ENCODE measurements at regions not wholly inside any gene's neighbourhood (a gene's known extent, or its start where the extent isn't known, plus 50 kb on each side); places are given as distances from the start of the nearest gene placed in this dataset.
"Not testable (repeated sequence)": the region's sequence is repeated elsewhere in the genome, so short reads cannot be mapped to it uniquely, and the experiment has no call there.

DNA sequence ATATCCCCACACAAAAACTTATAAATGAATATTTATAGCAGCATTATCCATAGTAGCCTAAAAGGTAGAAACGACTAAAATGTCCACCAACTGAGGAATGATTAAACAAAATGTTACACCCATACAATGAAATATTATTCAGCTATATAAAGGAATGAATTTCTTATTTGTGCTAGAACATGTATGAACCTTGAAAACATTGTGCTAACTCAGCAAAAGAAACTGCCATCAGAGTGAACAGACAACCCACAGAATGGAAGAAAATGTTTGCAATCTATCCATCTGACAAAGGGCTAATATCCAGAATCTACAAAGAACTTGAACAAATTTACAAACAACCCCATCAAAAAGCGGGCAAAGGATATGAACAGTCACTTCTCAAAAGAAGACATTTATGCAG lies 155.3 kb upstream of the DIAPH2 start:
- not testable (repeated sequence) for DNase-seq (ENCODE audit: low read depth, low spot score)

DNA sequence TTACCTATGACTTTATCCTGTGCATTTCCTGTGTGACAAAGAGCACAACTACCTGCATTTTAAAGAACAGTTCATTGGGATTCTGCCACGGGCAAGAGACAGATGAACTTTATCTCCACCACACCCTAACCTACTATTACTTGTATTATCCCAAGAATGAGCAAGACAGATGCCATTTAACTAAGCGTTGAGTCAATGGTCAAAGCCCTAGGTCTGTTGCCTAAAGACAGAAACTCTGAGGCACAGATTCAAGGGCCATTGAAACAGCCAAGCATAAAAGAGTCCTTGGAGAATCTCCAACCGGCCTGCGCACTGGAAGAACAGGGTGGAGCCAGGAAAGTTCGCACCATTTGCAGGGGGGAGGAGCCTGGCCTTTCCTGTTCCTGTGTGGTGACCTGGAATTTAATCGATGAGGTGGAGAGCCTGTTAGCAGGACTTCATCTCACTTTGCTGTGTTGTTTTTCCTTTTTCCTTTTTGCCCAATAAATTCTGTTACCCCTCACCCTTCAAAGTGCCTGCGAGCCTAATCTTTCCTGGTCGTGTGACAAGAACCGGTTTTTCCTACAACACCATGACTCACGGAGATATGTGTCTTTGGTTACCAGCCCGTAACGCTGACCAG lies 146.4 kb upstream of the DIAPH2 start:
- peak; percentile 70 for DNase-seq (ENCODE audit: low read depth, low spot score)

DNA sequence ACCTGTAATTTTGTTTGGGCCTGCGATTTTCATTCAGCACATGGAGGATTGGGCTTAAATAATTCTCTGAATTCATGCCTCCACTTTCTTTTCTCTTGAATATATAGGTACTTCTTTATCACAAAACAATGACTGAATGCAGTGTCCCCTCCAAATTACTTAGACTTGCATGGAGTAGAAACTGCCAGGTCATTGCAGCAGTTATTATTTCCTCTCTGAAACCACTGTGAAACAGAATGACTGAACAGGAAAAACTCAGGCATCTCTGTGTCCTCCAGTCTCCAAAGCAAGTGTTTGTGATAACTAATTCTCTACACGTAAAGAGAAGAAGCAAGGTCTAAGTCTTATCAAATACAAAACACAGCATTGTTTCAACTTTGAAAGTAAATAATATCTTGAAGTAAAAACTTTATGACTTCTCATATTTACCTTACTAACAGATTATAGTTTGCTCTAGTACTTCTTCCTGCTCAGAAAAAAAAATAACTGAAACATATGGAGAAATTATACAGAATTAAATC lies 144.5 kb upstream of the DIAPH2 start:
- no peak for DNase-seq (ENCODE audit: low read depth, low spot score)

DNA sequence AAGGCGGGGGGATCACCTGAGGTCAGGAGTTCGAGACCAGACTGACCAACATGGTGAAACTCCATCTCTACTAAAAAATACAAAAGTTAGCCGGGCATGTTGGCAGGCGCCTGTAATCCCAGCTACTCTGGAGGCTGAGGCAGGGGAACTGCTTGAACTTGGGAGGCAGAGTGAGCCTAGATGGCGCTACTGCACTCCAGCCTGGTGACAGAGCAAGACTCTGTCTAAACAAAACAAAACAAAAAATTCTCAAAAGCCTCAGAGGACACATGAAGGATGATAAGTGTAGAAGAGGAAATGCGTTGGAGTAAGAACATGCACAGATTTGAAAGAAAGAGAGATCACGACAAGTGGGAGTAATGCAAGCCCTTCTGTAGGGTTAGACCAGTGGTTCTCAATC lies 138.4 kb upstream of the DIAPH2 start:
- DNase-seq (ENCODE audit: low read depth, low spot score): peak; percentile 43

DNA sequence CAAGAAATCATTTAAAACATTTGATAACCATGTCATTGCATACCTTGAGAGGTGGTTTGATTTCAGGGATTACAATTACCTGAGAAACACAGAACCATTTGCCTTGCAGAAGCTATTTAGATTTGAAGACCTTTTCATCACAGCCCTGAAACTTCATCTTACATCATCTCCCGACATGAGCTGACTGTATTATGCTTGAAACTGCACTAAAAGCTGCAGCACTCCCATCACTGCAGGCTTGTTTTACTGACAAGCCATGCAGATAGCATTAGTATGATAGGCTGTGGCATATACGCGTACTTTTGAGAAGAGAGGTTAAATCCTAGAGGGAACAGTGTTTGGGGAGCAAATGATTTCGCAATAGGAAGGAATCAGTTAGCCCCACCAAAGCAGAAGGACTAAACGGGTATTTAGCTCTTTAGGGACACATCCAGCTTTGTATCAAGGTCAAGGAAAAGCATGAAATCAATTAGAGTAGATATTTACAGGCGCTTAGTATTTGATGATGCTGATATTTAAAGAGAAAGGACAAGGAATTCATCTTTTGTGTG lies 133.2 kb upstream of the DIAPH2 start:
- no peak for DNase-seq (ENCODE audit: low read depth, low spot score)

DNA sequence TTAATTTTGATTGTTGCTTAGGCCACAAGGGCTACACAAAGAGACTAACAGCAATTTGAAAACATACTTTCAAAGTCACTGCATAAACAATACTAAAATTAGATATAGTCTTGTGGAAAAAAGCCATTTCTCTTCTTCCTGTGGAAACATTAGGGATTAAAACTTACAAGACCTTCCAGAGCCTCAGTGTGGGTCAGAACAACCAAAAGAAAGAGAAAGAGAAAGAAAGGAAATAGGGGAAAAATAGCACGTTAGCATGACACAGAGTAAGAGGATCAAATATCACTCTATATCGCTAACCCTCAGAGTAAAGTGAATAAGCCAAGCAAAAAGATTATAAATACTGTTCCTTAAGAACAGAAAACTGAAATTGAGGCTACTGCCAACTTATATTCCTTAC lies 127.8 kb upstream of the DIAPH2 start:
- no peak for DNase-seq (ENCODE audit: low read depth, low spot score)

DNA sequence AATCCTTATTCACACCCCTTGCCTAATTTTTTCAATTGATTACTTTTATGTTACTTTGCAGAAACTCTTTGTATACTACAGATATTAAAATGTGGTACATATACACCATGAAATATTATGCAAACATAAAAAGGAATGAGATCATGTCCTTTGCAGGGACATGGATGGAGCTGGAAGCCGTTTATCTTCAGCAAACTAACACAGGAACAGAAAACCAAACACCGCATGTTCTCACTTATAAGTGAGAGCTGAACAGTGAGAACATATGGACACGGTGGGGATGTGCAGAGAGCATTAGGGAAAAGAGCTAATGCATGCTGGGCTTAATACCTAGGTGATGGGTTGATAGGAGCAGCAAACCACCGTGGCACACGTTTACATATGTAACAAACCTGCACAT lies 123.5 kb upstream of the DIAPH2 start:
- DNase-seq (ENCODE audit: low read depth, low spot score): not testable (repeated sequence)

DNA sequence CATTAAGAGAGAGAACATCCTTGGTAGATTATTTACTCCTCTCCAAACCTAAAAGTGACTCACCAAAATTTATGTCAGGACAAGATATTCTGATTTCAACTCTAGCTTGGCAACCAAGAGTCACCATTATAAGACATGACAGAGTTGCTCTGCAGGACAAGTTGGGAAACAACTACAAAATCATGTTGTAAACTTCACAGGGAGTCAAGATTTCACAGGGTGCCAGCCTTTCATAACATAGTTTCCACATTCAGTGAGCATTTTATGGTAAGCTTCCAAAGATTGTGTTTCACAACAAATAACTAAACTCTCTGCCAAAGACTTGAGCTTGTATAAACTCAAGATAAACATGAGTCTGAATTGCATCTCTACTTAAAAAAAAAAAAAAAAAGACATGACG lies 121.0 kb upstream of the DIAPH2 start:
- no peak for DNase-seq (ENCODE audit: low read depth, low spot score)

DNA sequence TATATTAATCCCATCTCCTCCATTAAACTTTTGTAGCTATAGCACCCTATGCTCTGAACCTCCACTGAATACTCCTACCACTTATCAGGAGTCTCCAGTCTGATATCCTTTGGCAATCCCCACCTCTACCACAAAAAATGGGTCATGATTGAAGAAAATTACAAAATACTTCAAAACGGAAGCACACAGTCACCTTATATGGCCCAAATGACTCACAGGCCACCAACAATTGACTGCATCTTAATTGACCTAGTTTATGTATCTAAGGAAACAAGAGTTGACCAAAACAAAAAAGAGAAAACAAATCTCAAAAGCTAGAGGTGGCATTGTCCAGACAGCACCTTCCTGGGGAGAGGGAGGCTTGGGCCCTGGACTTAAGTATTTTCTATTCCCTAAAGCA lies 120.0 kb upstream of the DIAPH2 start:
- no peak for DNase-seq (ENCODE audit: low read depth, low spot score)

DNA sequence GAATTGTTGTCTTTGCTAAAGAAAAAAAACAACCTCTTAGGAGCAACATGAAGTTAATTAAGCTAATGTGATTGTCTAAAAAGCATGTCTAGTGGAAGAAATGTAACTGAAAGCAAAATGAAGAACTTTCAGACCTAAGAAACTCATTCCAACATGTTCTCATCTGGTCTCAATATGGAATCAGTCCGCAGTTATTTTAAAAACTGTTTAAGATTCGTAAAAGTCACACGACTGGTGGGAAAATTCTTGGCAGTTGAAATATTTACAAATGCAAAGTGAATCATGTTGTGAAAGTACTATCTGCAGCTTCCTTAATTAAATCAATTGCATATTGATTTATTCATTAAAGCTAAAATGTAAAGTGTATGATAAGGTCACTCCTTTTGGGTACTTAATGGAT lies 117.8 kb upstream of the DIAPH2 start:
- no peak for DNase-seq (ENCODE audit: low read depth, low spot score)

DNA sequence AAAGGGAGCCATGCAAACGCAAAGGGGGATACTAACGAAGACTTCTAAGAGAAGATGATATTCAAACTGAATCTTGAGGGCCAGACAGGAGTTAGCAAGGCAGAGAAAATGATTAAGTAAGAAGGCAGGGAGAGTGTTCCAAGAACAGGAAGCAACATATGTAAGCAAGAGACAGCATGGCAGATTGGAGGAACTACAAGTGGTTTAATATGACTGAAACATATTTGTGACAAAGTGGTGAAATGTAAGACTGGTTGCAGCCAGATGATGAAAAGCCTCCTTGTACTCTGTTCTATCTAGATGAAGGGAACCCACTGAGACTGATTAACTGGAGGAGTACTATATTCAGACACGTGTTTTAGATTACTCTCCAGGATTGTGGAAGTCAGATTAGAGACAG lies 116.6 kb upstream of the DIAPH2 start:
- no peak for DNase-seq (ENCODE audit: low read depth, low spot score)

DNA sequence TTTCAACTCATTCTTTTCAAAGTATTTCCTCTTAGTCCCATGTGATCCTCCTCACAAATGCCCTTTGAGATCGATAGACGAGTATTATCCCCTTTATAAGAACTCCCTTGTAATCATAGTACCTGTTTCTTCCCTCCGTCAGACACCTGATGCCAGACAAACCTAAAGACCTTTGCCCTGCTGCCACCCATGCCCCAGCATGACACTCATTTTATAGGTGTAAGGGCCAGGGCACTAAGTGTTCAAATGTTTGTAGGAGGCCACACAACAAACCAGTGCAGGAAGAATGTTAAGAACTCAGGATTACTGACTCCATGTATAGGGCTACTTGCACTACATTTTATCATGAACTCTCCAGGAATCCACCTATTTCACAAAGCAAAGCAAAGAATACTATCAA lies 115.6 kb upstream of the DIAPH2 start:
- no peak for DNase-seq (ENCODE audit: low read depth, low spot score)

DNA sequence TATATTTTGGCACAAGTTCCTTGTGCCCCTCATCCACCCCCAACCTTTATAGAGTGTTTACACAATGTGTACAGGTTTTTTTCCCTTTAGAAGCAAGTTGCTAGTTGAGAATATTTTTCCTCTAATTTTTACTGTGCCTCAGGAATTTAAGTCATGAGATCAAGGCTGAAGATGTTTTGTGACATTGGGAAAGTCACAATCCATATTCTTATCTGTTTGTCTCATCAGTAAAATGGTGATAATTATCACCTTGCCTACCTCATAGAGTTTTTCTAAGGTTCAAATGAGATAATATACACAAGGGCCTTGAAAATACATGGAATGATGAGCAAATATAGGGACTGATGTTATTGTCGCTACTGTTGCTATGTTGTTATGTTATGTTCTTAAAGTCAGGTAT lies 109.6 kb upstream of the DIAPH2 start:
- DNase-seq (ENCODE audit: low read depth, low spot score): no peak

DNA sequence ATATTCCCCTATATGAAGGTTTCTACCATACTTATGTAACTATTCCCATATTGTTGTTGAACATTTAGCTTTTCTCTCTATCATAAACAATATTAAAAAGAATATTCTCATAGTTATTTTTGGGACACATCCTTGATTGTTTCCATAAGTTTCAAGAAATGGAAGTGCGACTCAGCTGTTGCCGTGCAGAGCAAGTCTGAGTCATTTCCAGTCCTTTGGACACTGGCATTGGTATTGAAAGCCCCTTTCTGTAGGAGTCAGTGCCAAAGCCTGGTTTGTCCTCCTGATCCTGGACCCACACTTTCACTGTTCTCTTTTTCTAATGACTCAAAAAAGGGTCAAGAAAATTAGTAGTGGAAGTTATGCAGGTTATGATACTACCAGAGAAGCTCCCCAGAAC lies 108.3 kb upstream of the DIAPH2 start:
- no peak for DNase-seq (ENCODE audit: low read depth, low spot score)

DNA sequence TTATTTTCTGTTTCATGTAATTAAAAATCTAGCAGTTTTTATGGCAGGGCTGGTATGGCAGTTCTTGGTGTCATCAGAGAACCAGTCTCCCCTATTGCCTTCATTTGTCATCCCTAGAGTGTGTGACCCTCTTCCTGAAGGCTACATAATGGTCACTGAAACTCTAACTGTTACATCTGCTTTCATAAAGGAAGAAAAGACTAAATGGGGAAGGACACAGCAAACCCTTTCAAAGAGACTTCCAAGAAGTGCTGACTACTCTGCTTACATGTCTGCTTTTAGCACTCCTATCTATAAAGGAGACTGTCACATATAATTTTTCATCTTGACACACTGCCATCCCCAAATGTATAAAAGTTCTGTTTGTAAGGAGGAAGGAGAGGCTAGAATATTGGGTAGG lies 105.9 kb upstream of the DIAPH2 start:
- DNase-seq (ENCODE audit: low read depth, low spot score): no peak

DNA sequence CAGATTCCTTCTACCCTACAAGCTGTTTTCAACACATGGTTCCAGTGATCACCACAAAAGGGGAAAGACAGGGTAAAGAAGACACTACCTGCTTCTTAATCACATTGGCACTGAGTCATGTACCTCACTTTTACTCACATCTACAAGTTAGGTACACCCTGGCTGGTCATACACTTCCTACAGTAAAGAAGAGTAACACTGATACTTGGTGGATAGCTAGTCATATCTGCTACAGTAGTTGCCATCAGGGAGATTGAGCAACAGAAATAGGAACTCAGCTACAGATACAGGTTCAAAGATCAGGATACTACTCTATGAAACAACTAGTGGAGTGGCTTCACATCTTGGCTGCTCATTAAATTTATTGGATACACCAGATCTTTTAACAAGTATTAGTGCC lies 105.4 kb upstream of the DIAPH2 start:
- no peak for DNase-seq (ENCODE audit: low read depth, low spot score)

DNA sequence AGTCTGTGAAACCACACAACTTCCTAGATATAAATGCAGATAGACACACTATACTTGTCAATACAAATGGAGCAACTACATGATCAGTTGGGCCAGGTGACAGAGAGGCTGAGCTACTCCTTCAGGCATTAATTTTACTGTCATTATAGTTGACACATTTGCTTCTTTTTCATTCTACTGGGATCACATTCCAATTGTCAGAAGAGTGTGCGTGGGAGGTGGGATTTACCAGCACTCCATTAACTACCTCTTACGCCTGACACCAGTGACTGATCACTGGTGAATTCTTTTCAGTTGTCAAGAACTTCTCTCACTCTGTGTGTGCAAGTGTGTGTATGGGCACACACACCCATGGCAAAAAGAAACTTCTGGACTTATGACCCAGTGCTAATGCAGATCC lies 94.2 kb upstream of the DIAPH2 start:
- peak; percentile 4 for DNase-seq (ENCODE audit: low read depth, low spot score)

DNA sequence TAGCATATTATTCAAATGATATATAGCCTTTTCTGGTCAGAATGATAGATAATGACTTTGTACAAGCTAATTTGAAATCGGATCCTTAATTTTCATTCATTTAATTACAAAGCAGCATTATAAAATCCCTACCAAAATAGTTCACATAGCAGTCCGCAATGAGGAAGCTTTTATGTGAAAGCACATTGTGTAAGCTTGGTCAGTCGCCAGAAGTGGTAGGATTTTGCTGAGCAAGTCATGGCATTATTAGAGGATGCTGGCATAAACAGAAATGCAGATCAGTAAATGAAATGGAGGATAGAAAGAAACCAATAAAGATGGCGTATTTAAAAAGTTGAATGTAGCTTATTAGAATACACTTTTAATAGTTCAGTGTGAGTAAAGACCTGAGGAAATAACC lies 93.2 kb upstream of the DIAPH2 start:
- no peak for DNase-seq (ENCODE audit: low read depth, low spot score)

DNA sequence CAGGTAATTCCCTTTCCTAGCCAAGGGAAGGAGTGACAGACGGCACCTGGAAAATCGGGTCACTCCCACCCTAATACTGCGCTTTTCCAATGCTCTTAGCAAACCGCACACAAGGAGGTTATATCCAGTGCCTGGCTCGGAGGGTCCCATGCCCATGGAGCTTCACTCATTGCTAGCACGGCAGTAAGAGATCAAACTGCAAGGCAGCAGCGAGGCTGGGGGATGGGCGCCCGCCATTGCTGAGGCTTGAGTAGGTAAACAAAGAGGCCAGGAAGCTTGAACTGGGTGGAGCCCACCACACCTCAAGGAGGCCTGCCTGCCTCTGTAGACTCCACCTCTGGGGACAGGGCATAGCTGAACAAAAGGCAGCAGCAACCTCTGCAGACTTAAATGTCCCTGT lies 86.8 kb upstream of the DIAPH2 start:
- DNase-seq (ENCODE audit: low read depth, low spot score): not testable (repeated sequence)

DNA sequence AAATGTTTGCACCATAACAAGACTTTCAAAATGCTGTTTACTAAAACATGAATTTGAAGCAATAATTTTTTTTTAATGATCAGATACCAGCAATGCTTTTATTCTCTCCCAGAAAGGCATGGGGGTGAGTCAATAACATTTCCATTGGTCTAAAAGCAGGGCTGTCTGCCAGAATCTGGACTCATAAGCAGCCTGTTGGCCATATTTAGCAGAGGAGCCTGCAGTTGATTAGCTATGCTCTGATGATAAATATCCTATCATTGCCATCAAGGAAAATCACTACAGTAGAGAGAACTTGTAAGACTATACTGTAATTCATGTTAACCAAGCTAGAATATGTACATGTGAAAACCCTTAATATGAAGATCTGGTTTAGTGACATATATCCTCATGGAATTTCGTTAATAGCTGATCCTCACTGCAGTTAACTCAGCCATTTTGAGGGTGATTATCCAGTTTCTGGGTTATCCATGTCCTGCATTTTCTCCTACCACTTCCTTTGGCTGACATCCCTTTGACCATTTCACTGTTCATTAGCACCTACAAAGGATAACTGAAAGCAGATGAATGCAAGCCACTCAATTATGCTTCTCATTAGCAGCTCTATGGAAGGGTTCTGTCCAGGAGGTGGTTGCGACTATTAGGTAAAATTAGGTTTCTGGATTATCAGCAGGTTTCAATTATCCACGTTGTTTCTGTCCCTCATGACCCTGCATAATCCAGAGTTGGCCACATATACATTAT lies 72.9 kb upstream of the DIAPH2 start:
- no peak for DNase-seq (ENCODE audit: low read depth, low spot score)

DNA sequence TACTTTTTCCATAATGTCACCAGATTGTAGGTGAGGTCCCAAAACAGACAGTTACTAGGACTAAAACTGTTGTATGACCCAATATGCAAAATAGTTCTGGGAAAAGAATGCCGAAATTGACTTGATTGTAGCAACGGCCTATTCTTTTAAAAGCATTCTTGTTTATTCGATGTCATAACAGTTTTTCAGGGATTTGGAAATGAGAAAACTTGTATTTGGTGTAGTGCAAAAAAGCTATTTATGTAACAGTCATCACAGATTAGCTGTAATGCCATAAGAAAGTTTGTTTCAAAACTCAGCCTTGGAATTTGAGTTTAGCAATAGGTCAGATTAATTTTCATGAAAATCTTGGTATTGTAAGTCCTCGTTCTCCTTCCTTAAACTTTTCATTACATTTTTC lies 69.2 kb upstream of the DIAPH2 start:
- DNase-seq (ENCODE audit: low read depth, low spot score): no peak

DNA sequence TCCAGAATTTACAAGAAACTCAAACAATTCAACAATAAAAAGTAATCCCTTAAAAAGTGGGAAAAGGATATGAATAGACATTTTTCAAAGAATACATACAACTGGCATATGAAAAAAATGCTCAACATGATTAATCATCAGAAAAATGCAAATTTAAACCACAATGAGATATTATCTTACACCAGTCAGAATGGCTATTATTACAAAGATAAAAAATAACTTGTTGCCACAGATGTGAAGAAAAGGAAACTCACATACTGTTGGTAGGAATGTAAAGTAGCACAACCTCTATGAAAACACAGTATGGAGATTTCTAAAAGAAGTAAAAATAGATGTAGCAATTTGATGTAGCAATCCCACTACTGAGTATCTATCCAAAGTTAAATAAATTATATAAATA lies 65.1 kb upstream of the DIAPH2 start:
- no peak for DNase-seq (ENCODE audit: low read depth, low spot score)

DNA sequence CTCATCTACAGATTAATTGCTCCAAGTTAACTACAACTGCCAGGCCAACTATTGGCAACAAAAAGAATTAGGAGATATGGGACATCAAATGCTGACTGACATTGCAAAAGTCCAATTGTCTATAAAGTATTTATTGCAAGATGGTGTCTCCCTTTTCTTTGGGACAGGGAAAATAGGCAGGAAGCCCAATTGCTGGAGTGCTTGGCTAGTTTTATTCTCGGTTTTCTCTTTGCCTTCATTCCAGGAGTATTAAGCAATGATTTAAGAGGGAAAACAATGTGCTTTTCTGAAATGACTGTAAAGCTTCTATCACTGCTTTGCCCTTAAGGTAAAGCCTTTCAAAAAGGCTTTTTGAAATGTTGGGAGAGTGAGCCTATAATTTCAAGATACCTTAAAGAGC lies 62.8 kb upstream of the DIAPH2 start:
- DNase-seq (ENCODE audit: low read depth, low spot score): no peak

Measured in ELF-1 (cell line).